ENCODE measurements at regions not wholly inside any gene's neighbourhood (a gene's known extent, or its start where the extent isn't known, plus 50 kb on each side); places are given as distances from the start of the nearest gene placed in this dataset.

GRCh38 chr11:29914203-29914930 is 102.5 kb downstream of the KCNA4 start:
- no peak overlapping the region for H3K4me3 ChIP-seq (ENCODE audit: low read depth, low read length)
- TF ChIP-seq CTCF (IDR thresholded peaks at IDR 0.05; ENCODE audit: borderline replicate concordance, insufficient read depth, low read depth, low read length), result no peak

GRCh38 chr11:29913352-29913751 is 103.5 kb downstream of the KCNA4 start:
- TF ChIP-seq CTCF (IDR thresholded peaks at IDR 0.05; ENCODE audit: borderline replicate concordance, insufficient read depth, low read depth, low read length), result no peak
- H3K4me3 ChIP-seq (ENCODE audit: low read depth, low read length), result no peak overlapping the region

GRCh38 chr11:29900382-29900781 is 116.4 kb downstream of the KCNA4 start:
- TF ChIP-seq CTCF (IDR thresholded peaks at IDR 0.05; ENCODE audit: borderline replicate concordance, insufficient read depth, low read depth, low read length), result no peak
- no peak overlapping the region for H3K4me3 ChIP-seq (ENCODE audit: low read depth, low read length)

- no peak for TF ChIP-seq CTCF (IDR thresholded peaks at IDR 0.05; ENCODE audit: borderline replicate concordance, insufficient read depth, low read depth, low read length)
- H3K4me3 ChIP-seq (ENCODE audit: low read depth, low read length), result no peak overlapping the region
Measured at GRCh38 chr11:29879560-29879959, 137.3 kb downstream of the KCNA4 start.

GRCh38 chr11:29876192-29876591 is 140.6 kb downstream of the KCNA4 start:
- no peak for TF ChIP-seq CTCF (IDR thresholded peaks at IDR 0.05; ENCODE audit: borderline replicate concordance, insufficient read depth, low read depth, low read length)
- H3K4me3 ChIP-seq (ENCODE audit: low read depth, low read length), result no peak overlapping the region

- TF ChIP-seq CTCF (IDR thresholded peaks at IDR 0.05; ENCODE audit: borderline replicate concordance, insufficient read depth, low read depth, low read length), result no peak
- no peak overlapping the region for H3K4me3 ChIP-seq (ENCODE audit: low read depth, low read length)
Measured at GRCh38 chr11:29847219-29847618, 169.6 kb downstream of the KCNA4 start.

GRCh38 chr11:29844701-29845379 is 172.0 kb downstream of the KCNA4 start:
- no peak for TF ChIP-seq CTCF (IDR thresholded peaks at IDR 0.05; ENCODE audit: borderline replicate concordance, insufficient read depth, low read depth, low read length)
- H3K4me3 ChIP-seq (ENCODE audit: low read depth, low read length), result no peak overlapping the region
